IMR-90 (cell line): ENCODE measurements at regions not wholly inside any gene's neighbourhood (a gene's known extent, or its start where the extent isn't known, plus 50 kb on each side); places are given as distances from the start of the nearest gene placed in this dataset.

Experiments
- ATAC-seq: fragments of 200-7000 bp; cut with Tn5 transposase; 2 replicates; pipeline ENCODE4 v1.9.1; 2020; ENCODE audit warnings: low read depth, mild to moderate bottlenecking, moderate library complexity
- BruUV-seq: library from RNA; stranded (reverse); fragments of 400-500 nt; replicated peaks from 2 replicates; lab custom pipeline; 2021; lab: Mats Ljungman, UMichigan
- CTCF ChIA-PET: fragments of 300-600 bp; formaldehyde crosslinking; extraction: SDS; loops from one replicate; lab custom pipeline; 2021; ENCODE audit warnings: antibody characterized with exemption; lab: Yijun Ruan, JAX
- POLR2A ChIA-PET: fragments of 300-600 bp; sonication (Branson Sonifier 250); formaldehyde crosslinking; loops from one replicate; lab custom pipeline; 2022; ENCODE audit warnings: antibody characterized with exemption; ENCODE audit not compliant: unreplicated experiment; lab: Charles Lee
- DNase-seq: peaks from one replicate; pipeline ENCODE4 v3.0.0; 2013
- H2AFZ ChIP-seq: replicated peaks from 2 replicates; pipeline ENCODE3; 2013; ENCODE audit warnings: low read length, mild to moderate bottlenecking; ENCODE audit not compliant: poor library complexity
- H2AK5ac ChIP-seq: 2 replicates; pipeline ENCODE4 v1.6.1; 2013; ENCODE audit warnings: low read depth, low read length, inconsistent platforms
- H2AK9ac ChIP-seq: replicated peaks from 2 replicates; pipeline ENCODE3; 2013; ENCODE audit warnings: mild to moderate bottlenecking, low read depth, low read length, moderate library complexity; ENCODE audit not compliant: poor library complexity
- H2BK120ac ChIP-seq: 2 replicates; pipeline ENCODE4 v1.6.1; 2013; ENCODE audit warnings: low read depth, low read length, inconsistent platforms
- H2BK15ac ChIP-seq: 3 replicates; pipeline ENCODE4 v1.6.1; 2013; ENCODE audit warnings: low read depth, low read length, inconsistent platforms
- H2BK20ac ChIP-seq: 2 replicates; pipeline ENCODE4 v1.6.1; 2013; ENCODE audit warnings: low read depth, mild to moderate bottlenecking, inconsistent platforms, low read length, moderate library complexity
- H2BK5ac ChIP-seq: 2 replicates; pipeline ENCODE4 v1.6.1; 2013; ENCODE audit warnings: mild to moderate bottlenecking, low read depth, low read length, inconsistent platforms; ENCODE audit not compliant: poor library complexity, severe bottlenecking
- H3K14ac ChIP-seq: replicated peaks from 2 replicates; pipeline ENCODE4 v1.6.1; 2013; ENCODE audit warnings: low read depth, low read length, inconsistent platforms
- H3K18ac ChIP-seq: 2 replicates; pipeline ENCODE4 v1.6.1; 2013; ENCODE audit warnings: low read depth, low read length, control low read depth
- H3K23ac ChIP-seq: 2 replicates; pipeline ENCODE4 v1.6.1; 2013; ENCODE audit warnings: low read depth, low read length, inconsistent platforms
- H3K27ac ChIP-seq: 2 replicates; pipeline ENCODE4 v1.5.1; 2013; ENCODE audit warnings: mild to moderate bottlenecking, control low read depth, low read length; ENCODE audit not compliant: insufficient read depth
- H3K27me3 ChIP-seq: 2 replicates; pipeline ENCODE4 v1.6.1; 2013; ENCODE audit warnings: low read length; ENCODE audit not compliant: control insufficient read depth, insufficient read depth
- H3K36me3 ChIP-seq: 2 replicates; pipeline ENCODE4 v1.6.1; 2013; ENCODE audit warnings: low read length, mixed read lengths; ENCODE audit not compliant: control insufficient read depth, insufficient read depth
- H3K4ac ChIP-seq: 2 replicates; pipeline ENCODE4 v1.6.1; 2013; ENCODE audit warnings: low read depth, low read length, inconsistent platforms
- H3K4me1 ChIP-seq: 2 replicates; pipeline ENCODE4 v1.6.1; 2013; ENCODE audit warnings: low read length, mixed read lengths; ENCODE audit not compliant: control insufficient read depth, insufficient read depth
- H3K4me2 ChIP-seq: 2 replicates; pipeline ENCODE4 v1.6.1; 2013; ENCODE audit warnings: low read depth, mild to moderate bottlenecking, control low read depth, low read length, moderate library complexity
- H3K4me3 ChIP-seq: 2 replicates; pipeline ENCODE4 v1.5.1; 2013; ENCODE audit warnings: low read depth, mild to moderate bottlenecking, control low read depth, low read length, moderate library complexity; ENCODE audit not compliant: insufficient read depth
- H3K56ac ChIP-seq: 2 replicates; pipeline ENCODE4 v1.6.1; 2013; ENCODE audit warnings: low read length, inconsistent platforms; ENCODE audit not compliant: insufficient read depth; ENCODE audit errors: extremely low read depth
- H3K79me1 ChIP-seq, 2 experiments: 2 replicates each; pipeline ENCODE4 v1.6.1; 2013; ENCODE audit warnings: low read length in 2 of 2, inconsistent platforms in 1 of 2, low read depth in 1 of 2
- H3K9ac ChIP-seq: 2 replicates; pipeline ENCODE4 v1.6.1; 2013; ENCODE audit warnings: low read depth, low read length, control low read depth
- H3K9me1 ChIP-seq: 2 replicates; pipeline ENCODE4 v1.6.1; 2013; ENCODE audit warnings: low read length, inconsistent platforms; ENCODE audit not compliant: insufficient read depth
- H3K9me3 ChIP-seq: 2 replicates; pipeline ENCODE4 v1.6.1; 2013; ENCODE audit warnings: low read length; ENCODE audit not compliant: control insufficient read depth, insufficient read depth
- H4K20me1 ChIP-seq: 2 replicates; pipeline ENCODE4 v1.6.1; 2013; ENCODE audit warnings: low read length, inconsistent platforms; ENCODE audit not compliant: insufficient read depth
- H4K5ac ChIP-seq: 2 replicates; pipeline ENCODE4 v1.6.1; 2013; ENCODE audit warnings: mild to moderate bottlenecking, low read depth, low read length, control low read depth
- H4K8ac ChIP-seq, 2 experiments: 2 replicates each; pipeline ENCODE4 v1.6.1; 2013; ENCODE audit warnings: low read depth in 2 of 2, low read length in 2 of 2, control low read depth in 1 of 2, inconsistent platforms in 1 of 2
- H4K91ac ChIP-seq: 2 replicates; pipeline ENCODE4 v1.6.1; 2013; ENCODE audit warnings: low read depth, low read length, inconsistent platforms; ENCODE audit not compliant: insufficient read depth
- BHLHE40 ChIP-seq: fragments of 150-350 bp; IDR thresholded peaks from 2 replicates; pipeline ENCODE4 v1.6.1; 2016; ENCODE audit warnings: mild to moderate bottlenecking, low read depth, low read length
- CEBPB ChIP-seq: IDR thresholded peaks from 2 replicates; pipeline ENCODE4 v1.6.1; 2012; ENCODE audit warnings: low read depth, low read length, improper control_type of control experiment
- FOS ChIP-seq: fragments of 150-350 bp; IDR thresholded peaks from 2 replicates; pipeline ENCODE4 v1.6.1; 2016; ENCODE audit warnings: low read depth, low read length
- MAFK ChIP-seq: IDR thresholded peaks from 2 replicates; pipeline ENCODE4 v1.6.1; 2012; ENCODE audit warnings: low read depth, low read length, improper control_type of control experiment
- MAZ ChIP-seq: IDR thresholded peaks from 2 replicates; pipeline ENCODE4 v1.6.1; 2012; ENCODE audit warnings: low read depth, mild to moderate bottlenecking, low read length, improper control_type of control experiment, moderate library complexity, borderline replicate concordance
- MXI1 ChIP-seq: IDR thresholded peaks from 2 replicates; pipeline ENCODE4 v1.6.1; 2012; ENCODE audit warnings: low read depth, mild to moderate bottlenecking, low read length, moderate library complexity, borderline replicate concordance
- NFE2L2 ChIP-seq: fragments of 150-350 bp; IDR thresholded peaks from 2 replicates; pipeline ENCODE4 v1.6.1; 2016; ENCODE audit warnings: low read depth, mild to moderate bottlenecking, low read length
- POLR2A ChIP-seq: IDR thresholded peaks from 2 replicates; pipeline ENCODE4 v1.6.1; 2012; ENCODE audit warnings: mild to moderate bottlenecking, low read depth, low read length
- RAD21 ChIP-seq: IDR thresholded peaks from 2 replicates; pipeline ENCODE4 v1.6.1; 2012; ENCODE audit warnings: low read length, improper control_type of control experiment
- RCOR1 ChIP-seq: IDR thresholded peaks from 2 replicates; pipeline ENCODE4 v1.6.1; 2012; ENCODE audit warnings: mild to moderate bottlenecking, low read length, improper control_type of control experiment; ENCODE audit not compliant: insufficient replicate concordance
- RFX5 ChIP-seq: IDR thresholded peaks from 2 replicates; pipeline ENCODE4 v1.8.0; 2012; ENCODE audit warnings: low read depth, mild to moderate bottlenecking, low read length, moderate library complexity
- SMC3 ChIP-seq: fragments of 150-350 bp; IDR thresholded peaks from 2 replicates; pipeline ENCODE4 v1.6.1; 2016; ENCODE audit warnings: low read depth, mild to moderate bottlenecking, antibody characterized with exemption, low read length, moderate library complexity
- USF2 ChIP-seq: fragments of 150-350 bp; IDR thresholded peaks from 2 replicates; pipeline ENCODE4 v1.6.1; 2017; ENCODE audit warnings: mild to moderate bottlenecking, antibody characterized with exemption, low read length, low read depth
- WGBS, 2 experiments: methylation state at CpG; one replicate each; pipeline versions ENCODE4 v1.1.5 to v1.1.7; 2013; ENCODE audit warnings: missing lambda C conversion rate in 2 of 2; ENCODE audit not compliant: insufficient read length in 1 of 2; ENCODE audit errors: extremely low coverage in 2 of 2; 5-methylcytosine and 5-hydroxymethylcytosine counted together
- dilution Hi-C: fragments of 300-500 bp; cut with HindIII; formaldehyde crosslinking; loops from one replicate; pipeline ENCODE4 v1.14.3; 2018; ENCODE audit warnings: low sequenced_read_pairs; ENCODE audit not compliant: unreplicated experiment
- in situ Hi-C: fragments of 300-500 bp; cut with MboI; formaldehyde crosslinking; loops from 3 replicates; pipeline ENCODE4 v1.14.3; 2019; ENCODE audit warnings: low sequenced_read_pairs, inconsistent platforms, mixed read lengths
- intact Hi-C: fragments of 100-400 bp; cut with micrococcal nuclease; formaldehyde crosslinking; loops from 2 replicates; pipeline ENCODE4 v1.10.0; 2022
- TF ChIP-seq, protein P1 (sequence below): fragments of 150-350 bp; IDR thresholded peaks from 2 replicates; pipeline ENCODE4 v1.6.1; 2016; ENCODE audit warnings: low read depth, mild to moderate bottlenecking, low read length, moderate library complexity, borderline replicate concordance
- TF ChIP-seq, protein P2 (sequence below): conservative IDR thresholded peaks from 2 replicates; pipeline ENCODE4 v1.5.1; 2012; ENCODE audit warnings: mild to moderate bottlenecking, low read depth, low read length, improper control_type of control experiment

- no CpG with 5 or more reads among the region's 2 CpGs for WGBS, 2 experiments
- Histone ChIP-seq H3K27me3 (no peaks in the 10 kb centered on the region), H2BK5ac (no peak overlapping the region)
These were observed 1013.7 kb upstream of the MAP3K7 start for GRCh38 chr6:91600561-91600960.

More at GRCh38 chr6:91600561-91600960, 1013.7 kb upstream of the MAP3K7 start:
- H3K18ac ChIP-seq: no peak overlapping the region
- H4K20me1 ChIP-seq: no peaks in the 10 kb centered on the region
- POLR2A ChIA-PET: no interaction called here
- intact Hi-C loops: no loop called here
- no peaks in the 10 kb centered on the region for H3K9me3 ChIP-seq
- H3K9me1 ChIP-seq: no peaks in the 10 kb centered on the region
- no peak overlapping the region for H4K5ac ChIP-seq
- no peak for TF ChIP-seq MAZ
- TF ChIP-seq, protein P1, sequence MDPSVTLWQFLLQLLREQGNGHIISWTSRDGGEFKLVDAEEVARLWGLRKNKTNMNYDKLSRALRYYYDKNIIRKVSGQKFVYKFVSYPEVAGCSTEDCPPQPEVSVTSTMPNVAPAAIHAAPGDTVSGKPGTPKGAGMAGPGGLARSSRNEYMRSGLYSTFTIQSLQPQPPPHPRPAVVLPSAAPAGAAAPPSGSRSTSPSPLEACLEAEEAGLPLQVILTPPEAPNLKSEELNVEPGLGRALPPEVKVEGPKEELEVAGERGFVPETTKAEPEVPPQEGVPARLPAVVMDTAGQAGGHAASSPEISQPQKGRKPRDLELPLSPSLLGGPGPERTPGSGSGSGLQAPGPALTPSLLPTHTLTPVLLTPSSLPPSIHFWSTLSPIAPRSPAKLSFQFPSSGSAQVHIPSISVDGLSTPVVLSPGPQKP: no peak
- no peak for TF ChIP-seq FOS
- no peak for TF ChIP-seq RCOR1
- TF ChIP-seq MAFK: no peak
- no peak for TF ChIP-seq RAD21
- no peak for TF ChIP-seq RFX5
- no peak for TF ChIP-seq BHLHE40
- no peak for TF ChIP-seq USF2
- no peak for TF ChIP-seq NFE2L2
- TF ChIP-seq CEBPB: no peak
- TF ChIP-seq POLR2A: no peak
- TF ChIP-seq MXI1: no peak
- TF ChIP-seq, protein P2, sequence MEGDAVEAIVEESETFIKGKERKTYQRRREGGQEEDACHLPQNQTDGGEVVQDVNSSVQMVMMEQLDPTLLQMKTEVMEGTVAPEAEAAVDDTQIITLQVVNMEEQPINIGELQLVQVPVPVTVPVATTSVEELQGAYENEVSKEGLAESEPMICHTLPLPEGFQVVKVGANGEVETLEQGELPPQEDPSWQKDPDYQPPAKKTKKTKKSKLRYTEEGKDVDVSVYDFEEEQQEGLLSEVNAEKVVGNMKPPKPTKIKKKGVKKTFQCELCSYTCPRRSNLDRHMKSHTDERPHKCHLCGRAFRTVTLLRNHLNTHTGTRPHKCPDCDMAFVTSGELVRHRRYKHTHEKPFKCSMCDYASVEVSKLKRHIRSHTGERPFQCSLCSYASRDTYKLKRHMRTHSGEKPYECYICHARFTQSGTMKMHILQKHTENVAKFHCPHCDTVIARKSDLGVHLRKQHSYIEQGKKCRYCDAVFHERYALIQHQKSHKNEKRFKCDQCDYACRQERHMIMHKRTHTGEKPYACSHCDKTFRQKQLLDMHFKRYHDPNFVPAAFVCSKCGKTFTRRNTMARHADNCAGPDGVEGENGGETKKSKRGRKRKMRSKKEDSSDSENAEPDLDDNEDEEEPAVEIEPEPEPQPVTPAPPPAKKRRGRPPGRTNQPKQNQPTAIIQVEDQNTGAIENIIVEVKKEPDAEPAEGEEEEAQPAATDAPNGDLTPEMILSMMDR: no peak
- no peak for TF ChIP-seq SMC3
- H2AFZ ChIP-seq: no peak overlapping the region
- CTCF ChIA-PET: no interaction called here
- no peak overlapping the region for H3K23ac ChIP-seq
- DNase-seq (no peak), ATAC-seq (no peak)
- H3K36me3 ChIP-seq: no peaks in the 10 kb centered on the region
- no peaks in the 10 kb centered on the region for H3K4me1 ChIP-seq
- H3K4me3 ChIP-seq: no peak overlapping the region
- H3K4ac ChIP-seq: no peak overlapping the region
- dilution Hi-C loops: no loop called here
- no peaks in the 10 kb centered on the region for H3K79me1 ChIP-seq
- no peak overlapping the region for H2BK120ac ChIP-seq
- no peak overlapping the region for H3K27ac ChIP-seq
- no peak overlapping the region for H2AK5ac ChIP-seq
- no TSS peak for BruUV-seq
- in situ Hi-C loops: no loop called here
- H2BK15ac ChIP-seq: no peak overlapping the region
- no peak overlapping the region for H2BK20ac ChIP-seq
- H3K14ac ChIP-seq: no peak overlapping the region
- no peak overlapping the region for H4K8ac ChIP-seq
- H3K56ac ChIP-seq: no peak overlapping the region
- no peak overlapping the region for H4K91ac ChIP-seq
- H3K4me2 ChIP-seq: no peak overlapping the region
- H2AK9ac ChIP-seq: no peak overlapping the region
- H3K9ac ChIP-seq: no peak overlapping the region
